Type B pancreatic cell (in vitro differentiated cells): ENCODE measurements at regions not wholly inside any gene's neighbourhood (a gene's known extent, or its start where the extent isn't known, plus 50 kb on each side); places are given as distances from the start of the nearest gene placed in this dataset.
"Not testable (repeated sequence)": the region's sequence is repeated elsewhere in the genome, so short reads cannot be mapped to it uniquely, and the experiment has no call there.

Experiments used
- DNase-seq: peaks from one replicate; pipeline ENCODE4 v3.0.0; 2021; ENCODE audit warnings: mixed read lengths; ENCODE audit not compliant: unreplicated experiment; ENCODE audit errors: extremely low spot score
- H3K27ac Mint-ChIP-seq: 2 replicates; pipeline ENCODE4 v1.8.0; 2021; ENCODE audit warnings: mild to moderate bottlenecking, mixed read lengths
- H3K27me3 Mint-ChIP-seq: 2 replicates; pipeline ENCODE4 v1.8.0; 2021; ENCODE audit warnings: mixed read lengths
- H3K36me3 Mint-ChIP-seq: 2 replicates; pipeline ENCODE4 v1.8.0; 2021; ENCODE audit warnings: mixed read lengths
- H3K4me1 Mint-ChIP-seq: one replicate; pipeline ENCODE4 v1.8.0; 2021; ENCODE audit warnings: mixed read lengths; ENCODE audit not compliant: unreplicated experiment
- H3K4me3 Mint-ChIP-seq: 2 replicates; pipeline ENCODE4 v1.8.0; 2021; ENCODE audit warnings: mild to moderate bottlenecking, mixed read lengths
- H3K9me3 Mint-ChIP-seq: 2 replicates; pipeline ENCODE4 v1.8.0; 2021; ENCODE audit warnings: mixed read lengths
- CTCF ChIP-seq: fragments of 200-600 bp; sonication (generic); conservative IDR thresholded peaks from 2 replicates; pipeline ENCODE4 v1.5.0; 2021; ENCODE audit warnings: antibody characterized with exemption, mild to moderate bottlenecking

- DNase-seq = no peak
- H3K4me3 Mint-ChIP-seq = no peak overlapping the region
- no peak overlapping the region for H3K27ac Mint-ChIP-seq
- no peaks in the 10 kb centered on the region for H3K4me1 Mint-ChIP-seq
- no peaks in the 10 kb centered on the region for H3K27me3 Mint-ChIP-seq
- no peak for TF ChIP-seq CTCF
- no peaks in the 10 kb centered on the region for H3K36me3 Mint-ChIP-seq
- no peaks in the 10 kb centered on the region for H3K9me3 Mint-ChIP-seq
Observed at GRCh38 chr4:134944115-134944514, 742.5 kb upstream of the PABPC4L start.

- no peak overlapping the region for H3K27ac Mint-ChIP-seq
- no peak for DNase-seq
- H3K4me3 Mint-ChIP-seq = no peak overlapping the region
- TF ChIP-seq CTCF = no peak
- H3K27me3 Mint-ChIP-seq = no peaks in the 10 kb centered on the region
- H3K9me3 Mint-ChIP-seq = no peaks in the 10 kb centered on the region
- no peaks in the 10 kb centered on the region for H3K36me3 Mint-ChIP-seq
- H3K4me1 Mint-ChIP-seq = no peaks in the 10 kb centered on the region
Observed at GRCh38 chr4:134936014-134936413, 734.4 kb upstream of the PABPC4L start.

GRCh38 chr4:134935320-134935719 is 733.7 kb upstream of the PABPC4L start:
- Mint-ChIP-seq H3K27ac (no peak overlapping the region), H3K4me1 (no peaks in the 10 kb centered on the region), H3K27me3 (no peaks in the 10 kb centered on the region), H3K36me3 (no peaks in the 10 kb centered on the region), H3K4me3 (no peak overlapping the region), H3K9me3 (no peaks in the 10 kb centered on the region)
- no peak for DNase-seq
- peak; percentile 72 for TF ChIP-seq CTCF

GRCh38 chr4:134934036-134934808 is 732.6 kb upstream of the PABPC4L start:
- no peak for TF ChIP-seq CTCF
- Mint-ChIP-seq H3K4me1 (no peaks in the 10 kb centered on the region), H3K9me3 (no peaks in the 10 kb centered on the region), H3K27ac (peak overlapping the region; percentile 61), H3K27me3 (no peaks in the 10 kb centered on the region), H3K36me3 (no peaks in the 10 kb centered on the region), H3K4me3 (peak overlapping the region; percentile 11)
- DNase-seq = no peak

- Mint-ChIP-seq H3K27ac (no peak overlapping the region), H3K36me3 (no peaks in the 10 kb centered on the region), H3K27me3 (no peaks in the 10 kb centered on the region), H3K9me3 (peaks cover 7% of the 10 kb centered on the region), H3K4me1 (no peaks in the 10 kb centered on the region), H3K4me3 (no peak overlapping the region)
- DNase-seq = no peak
- TF ChIP-seq CTCF = no peak
Observed at GRCh38 chr4:134915355-134915754, 713.8 kb upstream of the PABPC4L start.

GRCh38 chr4:134914250-134914649 is 712.7 kb upstream of the PABPC4L start:
- DNase-seq, H3K4me1 Mint-ChIP-seq, H3K27ac Mint-ChIP-seq, H3K4me3 Mint-ChIP-seq, H3K27me3 Mint-ChIP-seq, H3K9me3 Mint-ChIP-seq, H3K36me3 Mint-ChIP-seq: not testable (repeated sequence)
